ENCODE measurements at regions not wholly inside any gene's neighbourhood (a gene's known extent, or its start where the extent isn't known, plus 50 kb on each side); places are given as distances from the start of the nearest gene placed in this dataset.
"Not testable (repeated sequence)": the region's sequence is repeated elsewhere in the genome, so short reads cannot be mapped to it uniquely, and the experiment has no call there.

GRCh38 chr5:101159006-101159405 lies 255.9 kb upstream of the ST8SIA4 start:
- DNase-seq: no peak

- no peak for DNase-seq
These were observed 250.4 kb upstream of the ST8SIA4 start for GRCh38 chr5:101153526-101153925.

- DNase-seq: no peak
These were observed 240.4 kb upstream of the ST8SIA4 start for GRCh38 chr5:101143526-101143925.

GRCh38 chr5:101142102-101142501 lies 239.0 kb upstream of the ST8SIA4 start:
- no peak for DNase-seq

- DNase-seq: no peak
These were observed 233.4 kb upstream of the ST8SIA4 start for GRCh38 chr5:101136454-101136853.

GRCh38 chr5:101123363-101123762 lies 220.3 kb upstream of the ST8SIA4 start:
- DNase-seq: no peak

GRCh38 chr5:101112645-101113044 lies 209.6 kb upstream of the ST8SIA4 start:
- DNase-seq: no peak

GRCh38 chr5:101103874-101104273 lies 200.8 kb upstream of the ST8SIA4 start:
- DNase-seq: no peak

GRCh38 chr5:101102506-101102905 lies 199.4 kb upstream of the ST8SIA4 start:
- DNase-seq: no peak

- no peak for DNase-seq
These were observed 188.8 kb upstream of the ST8SIA4 start for GRCh38 chr5:101091902-101092301.

GRCh38 chr5:101084353-101084752 lies 181.3 kb upstream of the ST8SIA4 start:
- DNase-seq: no peak

GRCh38 chr5:101080462-101081240 lies 177.6 kb upstream of the ST8SIA4 start:
- DNase-seq: no peak

- DNase-seq: no peak
These were observed 165.2 kb upstream of the ST8SIA4 start for GRCh38 chr5:101068298-101068697.

- DNase-seq: no peak
These were observed 164.3 kb upstream of the ST8SIA4 start for GRCh38 chr5:101067429-101067828.

- DNase-seq: no peak
These were observed 159.8 kb upstream of the ST8SIA4 start for GRCh38 chr5:101062902-101063301.

GRCh38 chr5:101047181-101047580 lies 144.1 kb upstream of the ST8SIA4 start:
- no peak for DNase-seq

- no peak for DNase-seq
These were observed 142.6 kb upstream of the ST8SIA4 start for GRCh38 chr5:101045689-101046088.

- DNase-seq: not testable (repeated sequence)
These were observed 136.9 kb upstream of the ST8SIA4 start for GRCh38 chr5:101040002-101040401.

- no peak for DNase-seq
These were observed 133.7 kb upstream of the ST8SIA4 start for GRCh38 chr5:101036778-101037177.

- DNase-seq: no peak
These were observed 132.3 kb upstream of the ST8SIA4 start for GRCh38 chr5:101035425-101035824.

- DNase-seq: no peak
These were observed 121.2 kb upstream of the ST8SIA4 start for GRCh38 chr5:101024299-101024698.

GRCh38 chr5:101018299-101018698 lies 115.2 kb upstream of the ST8SIA4 start:
- no peak for DNase-seq

- DNase-seq: no peak
These were observed 109.8 kb upstream of the ST8SIA4 start for GRCh38 chr5:101012880-101013279.

GRCh38 chr5:101009758-101010519 lies 106.9 kb upstream of the ST8SIA4 start:
- DNase-seq: no peak
